Subcutaneous abdominal adipose tissue (tissue), 5 donors: ENCODE measurements at regions not wholly inside any gene's neighbourhood (a gene's known extent, or its start where the extent isn't known, plus 50 kb on each side); places are given as distances from the start of the nearest gene placed in this dataset.

ENCODE experiments used
- H3K27ac ChIP-seq: one replicate; pipeline ENCODE4 v1.7.0; 2013; ENCODE audit warnings: low read depth, mild to moderate bottlenecking, inconsistent platforms, low read length, moderate library complexity
- H3K27me3 ChIP-seq, 5 donors: one replicate each; pipeline ENCODE4 v1.7.0; 2013; ENCODE audit warnings: low read length in 5 of 5, inconsistent platforms in 1 of 5; ENCODE audit not compliant: control insufficient read depth in 5 of 5, insufficient read depth in 4 of 5
- H3K36me3 ChIP-seq, 5 donors: one replicate each; pipeline ENCODE4 v1.7.0; 2013; ENCODE audit warnings: low read length in 5 of 5; ENCODE audit not compliant: control insufficient read depth in 5 of 5, insufficient read depth in 5 of 5
- H3K4me1 ChIP-seq, 5 donors: one replicate each; pipeline ENCODE4 v1.7.0; 2013; ENCODE audit warnings: low read length in 5 of 5, mild to moderate bottlenecking in 3 of 5, moderate library complexity in 1 of 5; ENCODE audit not compliant: control insufficient read depth in 5 of 5, insufficient read depth in 5 of 5
- H3K4me3 ChIP-seq, 5 donors: one replicate each; pipeline ENCODE4 v1.7.0; 2013; ENCODE audit warnings: low read length in 5 of 5, low read depth in 1 of 5
- H3K9ac ChIP-seq, 5 donors: one replicate each; pipeline ENCODE4 v1.7.0; 2013; ENCODE audit warnings: low read length in 5 of 5, mild to moderate bottlenecking in 4 of 5, moderate library complexity in 3 of 5
- H3K9me3 ChIP-seq, 5 donors: one replicate each; pipeline ENCODE4 v1.7.0; 2013; ENCODE audit warnings: low read length in 5 of 5; ENCODE audit not compliant: control insufficient read depth in 5 of 5
- donor health status: healthy.
- donor health status: healthy.
- donor health status: healthy.
- donor health status: healthy.
- donor health status: healthy.

DNA sequence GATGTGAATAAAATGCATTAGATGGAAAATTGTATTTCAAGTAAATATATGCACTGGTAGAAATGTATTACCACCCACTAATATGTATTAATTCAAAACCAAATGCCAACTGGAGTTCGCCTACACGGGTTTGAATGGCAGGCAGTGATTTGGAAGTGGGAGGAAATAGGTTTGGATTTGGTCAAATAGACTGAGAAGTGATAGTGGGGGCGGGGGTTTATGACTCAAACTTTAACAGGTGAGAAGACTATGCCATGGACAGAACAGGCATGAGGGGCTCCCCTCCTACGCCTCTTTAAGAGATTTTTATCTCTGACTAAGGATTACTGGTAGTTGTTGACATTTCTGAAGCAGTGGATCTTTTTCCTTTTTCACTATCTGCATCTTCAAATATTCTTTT, 677.8 kb downstream of the NTRK3 start:
- Histone ChIP-seq H3K4me1 (no peaks in the 10 kb centered on the region), H3K27ac (no peak overlapping the region), H3K9me3 (no peaks in the 10 kb centered on the region), H3K4me3 (no peak overlapping the region), H3K9ac (no peak overlapping the region), H3K27me3 (no peaks in the 10 kb centered on the region), H3K36me3 (no peaks in the 10 kb centered on the region)

- Histone ChIP-seq H3K9ac (no peak overlapping the region), H3K27me3 (peaks cover 0 to 3% (median 0%) of the 10 kb centered on the region in 5 donors), H3K4me1 (no peaks in the 10 kb centered on the region), H3K27ac (no peak overlapping the region), H3K36me3 (no peaks in the 10 kb centered on the region), H3K4me3 (no peak overlapping the region), H3K9me3 (no peaks in the 10 kb centered on the region)
These were observed 679.2 kb downstream of the NTRK3 start for GRCh38 chr15:87577336-87577735.

DNA sequence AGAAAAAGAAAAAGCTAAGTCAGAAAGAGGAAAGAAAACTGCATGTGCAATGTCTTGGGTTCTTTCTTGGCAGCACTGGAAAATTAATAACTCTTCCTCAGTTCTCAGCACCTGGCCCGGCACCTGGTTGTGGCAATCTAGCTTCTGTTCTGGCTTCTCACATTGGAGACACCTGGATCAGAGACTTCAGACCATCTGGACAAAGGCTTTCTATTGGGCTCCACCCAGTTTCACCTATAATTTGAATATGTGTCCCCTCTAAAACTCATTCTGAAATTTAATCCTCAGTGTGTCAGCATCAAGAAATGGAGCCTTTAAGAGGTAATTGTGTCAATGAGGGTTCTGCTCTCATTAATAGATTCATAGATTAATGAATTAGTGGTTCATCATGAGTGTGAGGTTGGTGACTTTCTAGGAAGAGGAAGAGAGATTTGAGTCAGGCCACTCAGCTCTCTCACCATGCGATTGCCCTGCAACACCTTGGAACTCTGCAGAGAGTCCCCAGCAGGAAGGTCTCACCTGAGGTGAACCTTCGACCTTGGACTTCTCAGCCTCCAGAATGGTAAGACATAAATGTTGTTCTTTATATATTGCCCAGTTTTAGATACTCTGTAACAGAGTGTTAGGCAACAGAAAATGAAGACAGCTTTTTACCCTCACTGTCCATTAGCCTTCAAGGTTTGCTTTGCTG, 679.9 kb downstream of the NTRK3 start:
- H3K36me3 ChIP-seq: no peaks in the 10 kb centered on the region
- no peaks in the 10 kb centered on the region for H3K9me3 ChIP-seq
- H3K4me1 ChIP-seq: no peaks in the 10 kb centered on the region
- H3K27ac ChIP-seq: no peak overlapping the region
- no peak overlapping the region for H3K9ac ChIP-seq
- no peak overlapping the region for H3K4me3 ChIP-seq
- peaks cover 0 to 3% (median 0%) of the 10 kb centered on the region in 5 donors for H3K27me3 ChIP-seq

DNA sequence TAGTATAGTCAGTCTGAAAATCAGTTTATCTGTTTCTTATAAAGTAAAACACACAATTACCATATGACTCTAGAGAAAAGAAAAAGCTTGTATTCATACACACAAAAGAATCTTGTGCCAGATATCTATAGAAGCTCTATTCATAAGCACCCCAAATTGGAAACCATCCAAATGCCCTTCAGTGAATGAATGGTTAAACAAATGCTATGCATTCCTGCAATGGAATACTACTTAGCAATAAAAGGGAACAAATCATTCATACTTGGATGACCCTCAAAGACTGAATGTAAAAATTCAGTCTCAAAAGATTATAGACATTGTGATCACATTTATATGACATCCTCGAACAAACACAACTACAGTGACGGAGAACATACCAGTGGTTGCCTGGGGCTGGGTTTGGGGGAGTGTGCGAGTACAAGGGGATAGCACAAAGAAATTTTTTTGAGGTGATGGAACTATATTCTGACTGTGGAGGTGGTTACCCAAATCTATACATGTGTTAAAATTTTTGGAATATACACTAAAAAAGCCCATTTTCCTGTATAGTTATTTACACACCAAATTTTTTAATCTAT, 680.6 kb downstream of the NTRK3 start:
- H3K36me3 ChIP-seq: no peaks in the 10 kb centered on the region
- H3K27ac ChIP-seq: no peak overlapping the region
- no peaks in the 10 kb centered on the region for H3K4me1 ChIP-seq
- no peaks in the 10 kb centered on the region for H3K9me3 ChIP-seq
- H3K9ac ChIP-seq: no peak overlapping the region
- no peak overlapping the region for H3K4me3 ChIP-seq
- peaks cover 0 to 3% (median 0%) of the 10 kb centered on the region in 5 donors for H3K27me3 ChIP-seq

DNA sequence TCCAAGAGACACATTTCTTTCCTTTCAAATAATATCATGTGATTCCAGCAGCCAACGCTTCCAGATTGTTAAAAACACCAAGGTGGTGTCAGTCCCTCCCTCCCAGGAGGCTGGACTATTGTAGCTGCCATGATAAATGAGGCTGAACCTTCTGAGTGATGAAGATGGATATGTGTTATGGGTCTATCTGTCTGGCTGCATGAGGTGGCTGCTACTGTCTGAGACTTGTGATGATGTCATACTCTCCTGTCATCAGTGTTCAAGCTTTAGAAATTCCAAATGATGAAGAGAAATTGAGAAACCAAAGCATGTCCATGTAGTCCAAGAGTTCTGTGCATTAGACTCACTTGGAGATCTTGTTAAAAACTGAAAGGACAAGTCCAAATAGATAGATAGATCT, 683.0 kb downstream of the NTRK3 start:
- H3K4me1 ChIP-seq: peaks cover 0 to 2% (median 0%) of the 10 kb centered on the region in 5 donors
- no peaks in the 10 kb centered on the region for H3K9me3 ChIP-seq
- H3K27me3 ChIP-seq: peaks cover 0 to 3% (median 0%) of the 10 kb centered on the region in 5 donors
- no peaks in the 10 kb centered on the region for H3K36me3 ChIP-seq
- no peak overlapping the region for H3K27ac ChIP-seq
- no peak overlapping the region for H3K4me3 ChIP-seq
- no peak overlapping the region for H3K9ac ChIP-seq

DNA sequence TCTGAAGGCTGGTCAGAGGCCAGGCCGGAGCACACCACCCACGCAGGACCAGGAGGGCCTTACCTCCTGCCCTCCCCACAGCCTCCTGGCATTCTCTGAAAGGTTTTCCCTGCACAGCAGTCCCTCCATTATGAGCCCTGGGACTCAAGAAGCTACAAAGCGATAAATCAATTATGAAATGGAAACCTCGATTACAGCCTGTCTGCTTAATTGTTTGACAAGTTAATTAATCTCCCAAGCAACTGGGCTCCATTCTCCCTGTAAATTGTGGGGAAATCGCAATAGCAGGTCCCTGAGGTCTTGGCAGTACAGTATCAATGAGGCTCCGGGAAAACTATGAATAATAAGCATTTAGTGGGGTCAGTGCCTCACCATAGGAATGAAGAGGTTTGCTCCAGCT, 683.5 kb downstream of the NTRK3 start:
- H3K9ac ChIP-seq: no peak overlapping the region
- no peak overlapping the region for H3K4me3 ChIP-seq
- peaks cover 0 to 3% (median 0%) of the 10 kb centered on the region in 5 donors for H3K27me3 ChIP-seq
- no peaks in the 10 kb centered on the region for H3K9me3 ChIP-seq
- no peak overlapping the region for H3K27ac ChIP-seq
- H3K36me3 ChIP-seq: no peaks in the 10 kb centered on the region
- peaks cover 0 to 2% (median 0%) of the 10 kb centered on the region in 5 donors for H3K4me1 ChIP-seq

DNA sequence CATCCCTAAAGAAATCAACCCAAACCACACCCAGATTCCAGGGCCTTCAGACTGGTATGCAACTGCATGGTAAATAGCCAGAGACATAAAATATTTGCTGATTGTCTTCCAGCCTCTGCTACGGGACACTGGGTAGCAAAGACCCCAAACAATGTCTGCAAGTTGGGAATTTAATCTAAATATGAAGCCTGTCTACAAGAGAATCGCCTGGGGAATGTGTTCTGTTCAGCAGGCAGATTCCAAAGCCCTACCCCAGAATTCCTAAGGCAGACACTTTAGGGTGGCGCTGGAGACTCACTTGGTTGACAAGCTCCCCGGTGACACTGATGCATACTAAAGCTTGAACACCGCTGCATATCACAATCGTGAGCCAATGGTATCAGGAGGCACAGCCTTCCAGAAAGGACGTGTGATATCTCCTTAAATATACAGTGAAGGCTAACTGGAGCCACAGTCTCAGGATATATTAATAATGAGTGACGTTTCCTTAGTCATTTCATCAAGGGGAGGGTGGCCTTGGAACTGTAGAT, 684.1 kb downstream of the NTRK3 start:
- Histone ChIP-seq H3K36me3 (no peaks in the 10 kb centered on the region), H3K9me3 (no peaks in the 10 kb centered on the region), H3K4me1 (peaks cover 0 to 2% (median 0%) of the 10 kb centered on the region in 5 donors), H3K27me3 (peaks cover 0 to 3% (median 0%) of the 10 kb centered on the region in 5 donors), H3K9ac (no peak overlapping the region), H3K4me3 (no peak overlapping the region), H3K27ac (no peak overlapping the region)

- Histone ChIP-seq H3K27ac (no peak overlapping the region), H3K9ac (no peak overlapping the region), H3K4me3 (peak overlapping the region in 1 of 5 donors; percentile 27), H3K36me3 (no peaks in the 10 kb centered on the region), H3K9me3 (no peaks in the 10 kb centered on the region), H3K4me1 (peaks cover 0 to 2% (median 0%) of the 10 kb centered on the region in 5 donors), H3K27me3 (peaks cover 0 to 3% (median 0%) of the 10 kb centered on the region in 5 donors)
These were observed 686.3 kb downstream of the NTRK3 start for GRCh38 chr15:87570206-87570605.

DNA sequence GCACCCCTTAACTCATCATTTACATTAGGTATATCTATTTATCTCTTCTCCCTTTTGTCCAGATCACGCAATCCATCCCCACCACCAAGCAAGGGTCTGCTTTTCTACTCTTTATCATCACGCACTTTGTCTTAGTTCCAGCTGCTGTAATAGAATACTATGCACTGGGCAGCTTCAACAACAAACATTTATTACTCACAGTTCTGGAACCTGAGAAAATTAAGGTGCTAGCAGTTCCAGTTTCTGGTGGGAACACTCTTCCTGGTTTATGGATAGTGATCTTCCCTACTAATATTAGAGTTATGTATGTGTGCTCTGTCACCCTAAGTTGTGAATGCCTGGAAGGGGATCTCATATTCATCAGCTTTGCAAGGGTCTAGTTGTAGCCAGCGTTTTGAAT, 687.0 kb downstream of the NTRK3 start:
- Histone ChIP-seq H3K27ac (no peak overlapping the region), H3K36me3 (no peaks in the 10 kb centered on the region), H3K27me3 (peaks cover 0 to 3% (median 0%) of the 10 kb centered on the region in 5 donors), H3K4me1 (peaks cover 0 to 2% (median 0%) of the 10 kb centered on the region in 5 donors), H3K9ac (no peak overlapping the region), H3K9me3 (no peaks in the 10 kb centered on the region), H3K4me3 (no peak overlapping the region)

- Histone ChIP-seq H3K27ac (no peak overlapping the region), H3K4me1 (peaks cover 0 to 2% (median 0%) of the 10 kb centered on the region in 5 donors), H3K4me3 (no peak overlapping the region), H3K27me3 (peaks cover 0 to 3% (median 0%) of the 10 kb centered on the region in 5 donors), H3K36me3 (no peaks in the 10 kb centered on the region), H3K9ac (no peak overlapping the region), H3K9me3 (no peaks in the 10 kb centered on the region)
These were observed 689.0 kb downstream of the NTRK3 start for GRCh38 chr15:87567406-87568030.
